GM10248 (cell line): ENCODE measurements at regions not wholly inside any gene's neighbourhood (a gene's known extent, or its start where the extent isn't known, plus 50 kb on each side); places are given as distances from the start of the nearest gene placed in this dataset.

Source experiments
- CTCF ChIA-PET: fragments of 300-600 bp; sonication (Branson Sonifier 250); formaldehyde crosslinking; extraction: SDS; loops from one replicate; lab custom pipeline; 2021; ENCODE audit warnings: antibody characterized with exemption; lab: Yijun Ruan, JAX
- POLR2A ChIA-PET: fragments of 350-650 bp; sonication (Branson Sonifier 250); formaldehyde crosslinking; extraction: SDS; loops from one replicate; lab custom pipeline; 2020; ENCODE audit warnings: antibody characterized with exemption; lab: Yijun Ruan, JAX
- DNase-seq: peaks from one replicate; pipeline ENCODE4 v3.0.0; 2012; ENCODE audit errors: extremely low spot score
- CTCF ChIP-seq: IDR thresholded peaks from 2 replicates; pipeline ENCODE4 v1.5.1; 2012; ENCODE audit warnings: mild to moderate bottlenecking, low read depth; ENCODE audit errors: extremely low read depth, missing control alignments, control extremely low read depth

GRCh38 chr4:56245547-56246232 lies 141.6 kb downstream of the AASDH start:
- ChIA-PET CTCF (no interaction called here), POLR2A (no interaction called here)
- no peak for DNase-seq
- TF ChIP-seq CTCF: no peak

- TF ChIP-seq CTCF: no peak
- CTCF ChIA-PET: no interaction called here
Observed at GRCh38 chr4:56244681-56245080, 142.6 kb downstream of the AASDH start.

GRCh38 chr4:56243107-56243506 lies 144.2 kb downstream of the AASDH start:
- no peak for TF ChIP-seq CTCF
- ChIA-PET CTCF (interaction anchor here (1.9 kb wide), 1 partner anchor 8 kb away, joined by 6 read pairs; no protein-coding TSS in a partner anchor), POLR2A (no interaction called here)
- no peak for DNase-seq

More at GRCh38 chr4:56244681-56245080, 142.6 kb downstream of the AASDH start:
- no peak for DNase-seq
- POLR2A ChIA-PET: no interaction called here

- DNase-seq: no peak
- CTCF ChIA-PET: interaction anchor here (1.9 kb wide), 1 partner anchor 10 kb away, joined by 6 read pairs; no protein-coding TSS in a partner anchor
Observed at GRCh38 chr4:56241500-56241899, 145.8 kb downstream of the AASDH start.

GRCh38 chr4:56240554-56241174 lies 146.6 kb downstream of the AASDH start:
- POLR2A ChIA-PET: no interaction called here
- DNase-seq: no peak

More at GRCh38 chr4:56241500-56241899, 145.8 kb downstream of the AASDH start:
- TF ChIP-seq CTCF: no peak
- POLR2A ChIA-PET: no interaction called here

GRCh38 chr4:56238251-56238650 lies 149.0 kb downstream of the AASDH start:
- no peak for DNase-seq
- ChIA-PET POLR2A (no interaction called here), CTCF (no interaction called here)
- no peak for TF ChIP-seq CTCF

More at GRCh38 chr4:56240554-56241174, 146.6 kb downstream of the AASDH start:
- TF ChIP-seq CTCF: no peak
- CTCF ChIA-PET: interaction anchor here (1.1 to 1.8 kb wide), 2 partner anchors 9 to 10 kb away, joined by 3 to 7 read pairs; no protein-coding TSS in a partner anchor
